Urothelium cell line (cell line): ENCODE measurements at regions not wholly inside any gene's neighbourhood (a gene's known extent, or its start where the extent isn't known, plus 50 kb on each side); places are given as distances from the start of the nearest gene placed in this dataset.
A peak's percentile ranks its signal among the peaks of the same experiment; 100 is the strongest.

Source experiments
- DNase-seq: peaks from one replicate; pipeline ENCODE4 v3.0.0; 2011; ENCODE audit warnings: low spot score, mixed read lengths
- FAIRE-seq: peaks from 2 replicates; lab custom pipeline; 2011; peaks lifted over from hg19 to GRCh38; lab: Jason Lieb, UNC

GRCh38 chr3:11089931-11090330, 64.4 kb upstream of the HRH1 start:
- no peak for DNase-seq
- no peak for FAIRE-seq

GRCh38 chr3:11090551-11090950, 63.7 kb upstream of the HRH1 start:
- no peak for DNase-seq
- FAIRE-seq: no peak

- DNase-seq: no peak
- FAIRE-seq: no peak
These were observed 63.2 kb upstream of the HRH1 start for GRCh38 chr3:11091088-11091590.

GRCh38 chr3:11091791-11092190, 62.5 kb upstream of the HRH1 start:
- FAIRE-seq (no peak), DNase-seq (no peak)

- FAIRE-seq: no peak
- no peak for DNase-seq
These were observed 60.4 kb upstream of the HRH1 start for GRCh38 chr3:11093823-11094340.

- DNase-seq (peak; percentile 26), FAIRE-seq (no peak)
These were observed 58.4 kb upstream of the HRH1 start for GRCh38 chr3:11095932-11096265.

GRCh38 chr3:11096266-11097139, 57.8 kb upstream of the HRH1 start:
- FAIRE-seq: no peak
- peak; percentile 94 for DNase-seq

GRCh38 chr3:11099306-11099705, 55.0 kb upstream of the HRH1 start:
- no peak for DNase-seq
- no peak for FAIRE-seq
